K562 (cell line): ENCODE measurements at regions not wholly inside any gene's neighbourhood (a gene's known extent, or its start where the extent isn't known, plus 50 kb on each side); places are given as distances from the start of the nearest gene placed in this dataset.

ENCODE experiments used
- BCOR ChIP-seq: fragments of 450-650 bp; IDR thresholded peaks from 2 replicates; pipeline ENCODE4 v1.6.1; 2016
- CTCF ChIP-seq, 3 experiments: IDR thresholded peaks in 2 of 3; conservative IDR thresholded peaks in 1 of 3; 2 replicates each; pipeline ENCODE4 v1.5.1; 2011 to 2012; ENCODE audit warnings: low read length in 3 of 3, mild to moderate bottlenecking in 3 of 3, control low read depth in 2 of 3, improper control_type of control experiment in 1 of 3, inconsistent platforms in 1 of 3, low read depth in 1 of 3, mixed read lengths in 1 of 3, moderate library complexity in 1 of 3; ENCODE audit not compliant: insufficient read depth in 2 of 3
- DACH1 ChIP-seq: fragments of 450-650 bp; IDR thresholded peaks from 2 replicates; pipeline ENCODE4 v1.6.1; 2018; ENCODE audit not compliant: partially characterized antibody
- DEAF1 ChIP-seq: fragments of 450-650 bp; formaldehyde crosslinking; IDR thresholded peaks from 2 replicates; pipeline ENCODE4 v1.4.0; 2020; ENCODE audit warnings: mild to moderate bottlenecking, moderate library complexity
- GATAD2B ChIP-seq: fragments of 450-650 bp; IDR thresholded peaks from 2 replicates; pipeline ENCODE4 v1.6.1; 2017; ENCODE audit warnings: mild to moderate bottlenecking, borderline replicate concordance
- RAD21 ChIP-seq, 2 experiments: fragments of 250-450 bp in 1 of 2; fragments of 450-650 bp in 1 of 2; sonication (Bioruptor Pico) in 1 of 2; formaldehyde crosslinking in 1 of 2; IDR thresholded peaks in 1 of 2; conservative IDR thresholded peaks in 1 of 2; 2 replicates each; pipeline versions ENCODE4 v1.4.0 to v1.8.0; 2020 to 2022; ENCODE audit warnings: mild to moderate bottlenecking in 2 of 2, moderate library complexity in 1 of 2
- SMC3 ChIP-seq: conservative IDR thresholded peaks from 2 replicates; pipeline ENCODE4 v1.6.1; 2011; ENCODE audit warnings: low read depth, low read length, improper control_type of control experiment; ENCODE audit not compliant: insufficient read depth
- SNAPC5 ChIP-seq: fragments of 250-450 bp; sonication (Bioruptor Pico); IDR thresholded peaks from 2 replicates; pipeline ENCODE4 v1.8.0; 2021; ENCODE audit warnings: moderate library complexity, mild to moderate bottlenecking, inconsistent platforms
- ZNF592 ChIP-seq: fragments of 450-650 bp; IDR thresholded peaks from 2 replicates; pipeline ENCODE4 v1.6.1; 2017; ENCODE audit warnings: antibody characterized with exemption, mild to moderate bottlenecking

GRCh38 chr3:153026026-153026425 is 136.0 kb upstream of the RAP2B start (continued):
- TF ChIP-seq RAD21 (CRISPR knock-in tag; conservative IDR thresholded peaks at IDR 0.05 in 1 of 2, IDR thresholded peaks at IDR 0.05 in 1 of 2), result peak; percentile 86 to 91
- no peak for TF ChIP-seq BCOR
- TF ChIP-seq DACH1, result peak; percentile 51
- peak; percentile 79 for TF ChIP-seq DEAF1 (CRISPR knock-in tag)
- 0 out of 2 replicates have a peak, but pooled peaks have one; percentile 49 for TF ChIP-seq GATAD2B
- TF ChIP-seq ZNF592, result 0 out of 2 replicates have a peak, but pooled peaks have one; percentile 26
- peak; percentile 53 for TF ChIP-seq SMC3
- no peak for TF ChIP-seq SNAPC5 (CRISPR knock-in tag)
- TF ChIP-seq CTCF (IDR thresholded peaks at IDR 0.05 in 2 of 3, conservative IDR thresholded peaks at IDR 0.05 in 1 of 3; ENCODE audit: insufficient read depth in 2 of 3, low read depth in 1 of 3, low read length in 3 of 3), result peak in 2 of 3 experiments; percentile 43 to 76; a peak in 3 of 6 replicates
